GM21381 (cell line): ENCODE measurements at regions not wholly inside any gene's neighbourhood (a gene's known extent, or its start where the extent isn't known, plus 50 kb on each side); places are given as distances from the start of the nearest gene placed in this dataset.

Source experiments
- ATAC-seq: cut with Tn5 transposase; IDR thresholded peaks from one replicate; pipeline ENCODE4 v1.9.1; 2021; ENCODE audit warnings: mild to moderate bottlenecking, moderate library complexity; ENCODE audit not compliant: unreplicated experiment

- ATAC-seq: no peak
Measured at GRCh38 chr7:41058986-41059741, 643.7 kb downstream of the INHBA start.

- no peak for ATAC-seq
Measured at GRCh38 chr7:41054960-41055661, 647.8 kb downstream of the INHBA start.

- ATAC-seq: no peak
Measured at GRCh38 chr7:41053820-41054219, 649.1 kb downstream of the INHBA start.

- no peak for ATAC-seq
Measured at GRCh38 chr7:41052736-41053135, 650.2 kb downstream of the INHBA start.

GRCh38 chr7:41052201-41052600, 650.7 kb downstream of the INHBA start:
- ATAC-seq: no peak

GRCh38 chr7:41051535-41051934, 651.4 kb downstream of the INHBA start:
- no peak for ATAC-seq

GRCh38 chr7:41051062-41051461, 651.8 kb downstream of the INHBA start:
- no peak for ATAC-seq

GRCh38 chr7:41048771-41049170, 654.1 kb downstream of the INHBA start:
- ATAC-seq: no peak

- ATAC-seq: no peak
Measured at GRCh38 chr7:41047789-41048191, 655.1 kb downstream of the INHBA start.

- ATAC-seq: no peak
Measured at GRCh38 chr7:41047211-41047610, 655.7 kb downstream of the INHBA start.

GRCh38 chr7:41046776-41047175, 656.1 kb downstream of the INHBA start:
- no peak for ATAC-seq

GRCh38 chr7:41046221-41046761, 656.6 kb downstream of the INHBA start:
- no peak for ATAC-seq

GRCh38 chr7:41045556-41046123, 657.2 kb downstream of the INHBA start:
- ATAC-seq: no peak

GRCh38 chr7:41039981-41040380, 662.9 kb downstream of the INHBA start:
- ATAC-seq: no peak

GRCh38 chr7:41039386-41039953, 663.4 kb downstream of the INHBA start:
- ATAC-seq: no peak

GRCh38 chr7:41038211-41038610, 664.7 kb downstream of the INHBA start:
- ATAC-seq: no peak

GRCh38 chr7:41037691-41038090, 665.2 kb downstream of the INHBA start:
- ATAC-seq: no peak

GRCh38 chr7:41035794-41036193, 667.1 kb downstream of the INHBA start:
- no peak for ATAC-seq

GRCh38 chr7:41033500-41033899, 669.4 kb downstream of the INHBA start:
- ATAC-seq: no peak

GRCh38 chr7:41030673-41031072, 672.2 kb downstream of the INHBA start:
- ATAC-seq: no peak

- no peak for ATAC-seq
Measured at GRCh38 chr7:41029072-41029499, 673.8 kb downstream of the INHBA start.
